Vagina (tissue), 2 donors: ENCODE measurements at regions not wholly inside any gene's neighbourhood (a gene's known extent, or its start where the extent isn't known, plus 50 kb on each side); places are given as distances from the start of the nearest gene placed in this dataset.

ENCODE experiments used
- DNase-seq, 2 donors: peaks; one replicate each; pipeline ENCODE4 v3.0.0-alpha.2; 2017; ENCODE audit errors: extremely low spot score in 2 of 2
- H3K27ac ChIP-seq: fragments of 200-600 bp; sonication (generic); one replicate; pipeline ENCODE4 v1.5.1; 2019
- H3K27me3 ChIP-seq: fragments of 200-600 bp; sonication (generic); one replicate; pipeline ENCODE4 v1.5.1; 2019
- H3K36me3 ChIP-seq, 2 donors: fragments of 200-600 bp; sonication (generic); one replicate each; pipeline ENCODE4 v1.5.1; 2017 to 2019
- H3K4me1 ChIP-seq: fragments of 200-600 bp; sonication (generic); one replicate; pipeline ENCODE4 v1.5.1; 2019
- H3K4me3 ChIP-seq, 2 donors: fragments of 200-600 bp; sonication (generic); 1 replicate in 1 of 2; 2 replicates in 1 of 2; pipeline ENCODE4 v1.5.1; 2016 to 2019
- H3K9me3 ChIP-seq: fragments of 200-600 bp; sonication (generic); one replicate; pipeline ENCODE4 v1.5.1; 2019
- POLR2A ChIP-seq, 2 donors: fragments of 450-650 bp; IDR thresholded peaks; one replicate each; pipeline ENCODE4 v1.6.1; 2017; ENCODE audit warnings: antibody characterized with exemption in 2 of 2, mild to moderate bottlenecking in 2 of 2, moderate library complexity in 2 of 2
- POLR2AphosphoS5 ChIP-seq, 2 donors: sonication (generic); formaldehyde crosslinking; IDR thresholded peaks; one replicate each; pipeline ENCODE4 v1.9.0; 2017; ENCODE audit warnings: antibody characterized with exemption in 2 of 2, mild to moderate bottlenecking in 2 of 2, low read depth in 1 of 2; ENCODE audit not compliant: insufficient read depth in 1 of 2
- intact Hi-C: fragments of 100-400 bp; cut with DNase I; formaldehyde crosslinking; loops from one replicate; pipeline ENCODE4 v1.15.1; 2023
- TF ChIP-seq, protein P1 (sequence below), 3 experiments: fragments of 450-650 bp in 2 of 3; fragments of 200-600 bp in 1 of 3; sonication (generic) in 1 of 3; IDR thresholded peaks; one replicate each; pipeline ENCODE4 v1.5.1; 2017 to 2019; ENCODE audit warnings: antibody characterized with exemption in 3 of 3, mild to moderate bottlenecking in 2 of 3, moderate library complexity in 2 of 3

DNA sequence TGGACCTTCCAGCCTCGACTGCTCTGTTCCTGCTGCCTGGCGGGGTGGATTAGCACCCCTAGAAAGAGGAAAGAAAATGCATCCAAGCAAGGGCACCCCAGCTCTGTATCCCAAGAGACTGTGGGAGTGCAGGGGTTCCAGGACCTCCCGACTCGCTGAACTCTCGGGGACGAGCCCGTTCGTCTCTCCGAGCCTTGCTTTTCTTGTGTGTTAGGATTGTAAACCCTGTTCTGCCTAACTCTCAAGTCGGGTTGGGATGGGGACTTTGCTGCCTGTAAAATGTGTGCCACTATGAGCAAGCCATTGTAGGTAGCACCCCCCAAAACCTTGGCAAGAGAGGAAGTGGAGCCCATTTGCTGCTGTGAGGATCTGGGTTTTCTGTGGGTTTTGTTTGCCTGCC, 73.2 kb upstream of the VRK1 start:
- Histone ChIP-seq H3K4me1 (no peaks in the 10 kb centered on the region), H3K27ac (no peak overlapping the region), H3K4me3 (no peak overlapping the region), H3K27me3 (no peaks in the 10 kb centered on the region), H3K9me3 (no peaks in the 10 kb centered on the region), H3K36me3 (no peaks in the 10 kb centered on the region)
- DNase-seq: no peak
- no peak for TF ChIP-seq POLR2A (IDR thresholded peaks at IDR 0.05)
- TF ChIP-seq POLR2AphosphoS5 (IDR thresholded peaks at IDR 0.05; ENCODE audit: insufficient read depth in 1 of 2, low read depth in 1 of 2): no peak
- TF ChIP-seq, protein P1, sequence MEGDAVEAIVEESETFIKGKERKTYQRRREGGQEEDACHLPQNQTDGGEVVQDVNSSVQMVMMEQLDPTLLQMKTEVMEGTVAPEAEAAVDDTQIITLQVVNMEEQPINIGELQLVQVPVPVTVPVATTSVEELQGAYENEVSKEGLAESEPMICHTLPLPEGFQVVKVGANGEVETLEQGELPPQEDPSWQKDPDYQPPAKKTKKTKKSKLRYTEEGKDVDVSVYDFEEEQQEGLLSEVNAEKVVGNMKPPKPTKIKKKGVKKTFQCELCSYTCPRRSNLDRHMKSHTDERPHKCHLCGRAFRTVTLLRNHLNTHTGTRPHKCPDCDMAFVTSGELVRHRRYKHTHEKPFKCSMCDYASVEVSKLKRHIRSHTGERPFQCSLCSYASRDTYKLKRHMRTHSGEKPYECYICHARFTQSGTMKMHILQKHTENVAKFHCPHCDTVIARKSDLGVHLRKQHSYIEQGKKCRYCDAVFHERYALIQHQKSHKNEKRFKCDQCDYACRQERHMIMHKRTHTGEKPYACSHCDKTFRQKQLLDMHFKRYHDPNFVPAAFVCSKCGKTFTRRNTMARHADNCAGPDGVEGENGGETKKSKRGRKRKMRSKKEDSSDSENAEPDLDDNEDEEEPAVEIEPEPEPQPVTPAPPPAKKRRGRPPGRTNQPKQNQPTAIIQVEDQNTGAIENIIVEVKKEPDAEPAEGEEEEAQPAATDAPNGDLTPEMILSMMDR (IDR thresholded peaks at IDR 0.05): no peak
- intact Hi-C loops: no loop called here

DNA sequence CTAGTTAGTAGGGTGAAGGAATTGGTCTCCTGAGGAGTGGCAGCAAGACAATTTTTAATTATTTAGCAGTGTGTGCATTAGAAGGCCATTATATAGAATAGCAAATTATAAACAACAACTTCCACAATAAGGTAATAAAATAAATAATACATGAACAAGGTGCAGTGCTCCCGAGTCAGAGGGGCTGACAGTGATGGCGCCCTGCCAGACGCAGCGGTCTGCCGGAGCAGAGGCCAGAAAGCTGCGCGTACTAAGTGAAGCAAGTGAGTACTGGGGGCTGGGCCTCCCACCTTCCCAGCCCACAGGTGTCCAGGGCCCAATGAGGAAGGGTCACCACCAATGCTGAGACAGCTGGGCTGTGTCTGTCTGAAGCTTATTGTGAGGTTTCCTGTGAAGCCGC, 72.0 kb upstream of the VRK1 start:
- intact Hi-C loops: no loop called here

DNA sequence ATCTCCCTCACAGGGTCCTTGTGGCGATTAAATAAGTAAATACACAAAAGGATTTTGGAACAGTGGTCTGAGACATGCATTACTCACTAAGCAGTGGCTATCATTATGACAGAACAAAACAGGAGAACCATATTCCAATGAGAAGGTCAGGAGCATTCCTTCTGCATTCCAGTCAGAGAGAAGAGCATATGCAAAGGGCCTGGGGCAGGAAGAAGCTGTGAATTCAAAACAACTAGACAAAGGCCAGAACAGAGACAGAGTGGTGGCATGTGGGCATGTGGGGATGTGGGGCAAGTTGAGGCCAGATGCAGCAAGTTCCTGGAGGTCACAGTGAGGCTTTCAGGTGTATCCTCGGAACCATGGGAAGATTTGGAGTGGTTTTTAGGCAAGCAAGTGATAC, 70.1 kb upstream of the VRK1 start:
- TF ChIP-seq, protein P1 (IDR thresholded peaks at IDR 0.05): no peak
- TF ChIP-seq POLR2AphosphoS5 (IDR thresholded peaks at IDR 0.05; ENCODE audit: insufficient read depth in 1 of 2, low read depth in 1 of 2): no peak
- TF ChIP-seq POLR2A (IDR thresholded peaks at IDR 0.05): no peak
- no peaks in the 10 kb centered on the region for H3K27me3 ChIP-seq
- H3K36me3 ChIP-seq: no peaks in the 10 kb centered on the region
- no peaks in the 10 kb centered on the region for H3K9me3 ChIP-seq
- intact Hi-C loops: no loop called here
- no peak overlapping the region for H3K27ac ChIP-seq
- DNase-seq: no peak
- H3K4me1 ChIP-seq: no peaks in the 10 kb centered on the region
- no peak overlapping the region for H3K4me3 ChIP-seq

More for the DNA sequence above, 72.0 kb upstream of the VRK1 start:
- Histone ChIP-seq H3K4me1 (no peaks in the 10 kb centered on the region), H3K36me3 (no peaks in the 10 kb centered on the region), H3K27me3 (no peaks in the 10 kb centered on the region), H3K4me3 (no peak overlapping the region), H3K27ac (no peak overlapping the region), H3K9me3 (no peaks in the 10 kb centered on the region)
- no peak for DNase-seq
- TF ChIP-seq, protein P1 (IDR thresholded peaks at IDR 0.05): no peak
- no peak for TF ChIP-seq POLR2A (IDR thresholded peaks at IDR 0.05)
- no peak for TF ChIP-seq POLR2AphosphoS5 (IDR thresholded peaks at IDR 0.05; ENCODE audit: insufficient read depth in 1 of 2, low read depth in 1 of 2)

DNA sequence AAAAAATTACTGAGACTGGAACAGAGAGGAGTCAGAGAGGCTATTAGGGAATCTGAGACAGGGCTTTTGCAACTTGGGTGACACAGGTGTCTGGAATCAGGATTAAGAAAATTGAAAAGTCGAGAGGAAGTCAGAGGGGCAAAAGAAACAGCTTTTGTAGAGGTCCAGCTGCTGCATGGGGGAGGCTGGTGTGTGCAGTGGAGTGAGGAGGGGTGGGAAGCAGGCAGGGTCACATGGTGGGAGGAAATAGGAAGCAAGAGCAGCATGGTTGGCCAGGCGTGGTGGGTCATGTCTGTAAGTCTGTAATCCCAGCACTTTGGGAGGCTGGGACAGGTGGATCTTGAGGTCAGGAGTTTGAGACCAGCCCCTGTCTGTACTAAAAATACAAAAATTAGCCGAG, 69.7 kb upstream of the VRK1 start:
- Histone ChIP-seq H3K27ac (no peak overlapping the region), H3K4me1 (no peaks in the 10 kb centered on the region), H3K27me3 (no peaks in the 10 kb centered on the region), H3K9me3 (no peaks in the 10 kb centered on the region), H3K4me3 (no peak overlapping the region), H3K36me3 (no peaks in the 10 kb centered on the region)
- TF ChIP-seq, protein P1 (IDR thresholded peaks at IDR 0.05): no peak
- TF ChIP-seq POLR2AphosphoS5 (IDR thresholded peaks at IDR 0.05; ENCODE audit: insufficient read depth in 1 of 2, low read depth in 1 of 2) (no peak), POLR2A (IDR thresholded peaks at IDR 0.05) (no peak)
- intact Hi-C loops: no loop called here
- DNase-seq: no peak

DNA sequence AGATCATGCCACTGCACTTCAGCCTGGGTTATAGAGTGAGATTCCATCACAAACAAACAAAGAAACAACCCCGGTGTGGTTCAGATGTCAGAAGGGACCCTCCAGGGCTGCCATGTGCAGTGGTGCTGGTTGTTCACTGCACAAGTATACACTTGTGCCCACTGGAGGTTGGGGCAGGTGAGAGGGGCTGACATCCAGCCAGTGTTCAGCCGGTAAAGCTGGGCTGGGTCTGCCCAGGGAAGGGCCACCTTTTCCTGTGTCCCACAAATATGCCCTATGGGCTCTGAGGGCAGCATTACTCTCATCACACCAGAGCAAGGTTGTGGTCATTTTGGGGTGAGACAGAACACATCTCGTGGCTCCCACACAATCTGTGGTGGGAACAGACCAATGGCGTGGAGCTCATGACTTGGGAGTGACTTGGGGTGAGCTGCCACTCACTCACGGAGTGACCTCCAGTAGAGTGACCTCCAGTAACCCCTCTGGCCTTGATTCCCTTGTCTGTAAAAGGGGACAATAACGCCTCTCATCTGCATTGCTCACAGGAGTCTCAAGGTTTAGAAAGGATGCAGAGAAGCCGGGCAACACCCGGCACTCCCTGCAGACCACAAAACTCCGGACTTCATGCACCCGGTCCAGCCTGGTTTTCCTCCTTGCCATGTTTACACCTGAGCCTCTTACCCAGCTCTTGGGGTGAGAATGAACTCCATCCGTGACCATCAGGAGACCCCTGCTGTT, 69.0 kb upstream of the VRK1 start:
- TF ChIP-seq, protein P1 (IDR thresholded peaks at IDR 0.05): no peak
- no peak for TF ChIP-seq POLR2A (IDR thresholded peaks at IDR 0.05)
- no peak for TF ChIP-seq POLR2AphosphoS5 (IDR thresholded peaks at IDR 0.05; ENCODE audit: insufficient read depth in 1 of 2, low read depth in 1 of 2)
- Histone ChIP-seq H3K9me3 (no peaks in the 10 kb centered on the region), H3K27me3 (no peaks in the 10 kb centered on the region), H3K4me3 (no peak overlapping the region), H3K4me1 (no peaks in the 10 kb centered on the region), H3K27ac (no peak overlapping the region), H3K36me3 (no peaks in the 10 kb centered on the region)
- intact Hi-C loops: no loop called here
- DNase-seq: no peak
